ENCODE measurements at regions not wholly inside any gene's neighbourhood (a gene's known extent, or its start where the extent isn't known, plus 50 kb on each side); places are given as distances from the start of the nearest gene placed in this dataset.

GRCh38 chr16:55207693-55208428 is 116.1 kb upstream of the IRX6 start (continued):
- TF ChIP-seq E2F4 (CRISPR knock-in tag; IDR thresholded peaks at IDR 0.05; ENCODE audit: low read depth) (no peak), ARID4B (CRISPR knock-in tag; IDR thresholded peaks at IDR 0.05) (no peak), KLF6 (CRISPR knock-in tag; IDR thresholded peaks at IDR 0.05; ENCODE audit: borderline replicate concordance) (no peak), ZNF507 (tag; conservative IDR thresholded peaks at IDR 0.05) (no peak)

GRCh38 chr16:55209626-55210025 is 114.4 kb upstream of the IRX6 start:
- Histone ChIP-seq H3K4me2 (ENCODE audit: insufficient read depth, low read length) (no peak overlapping the region), H3K79me2 (ENCODE audit: control insufficient read depth, insufficient read depth, low read length) (no peaks in the 10 kb centered on the region), H3K9me3 (replicated peaks; ENCODE audit: control insufficient read depth, insufficient read depth, low read depth, low read length) (no peaks in the 10 kb centered on the region), H2AFZ (ENCODE audit: low read depth, low read length) (peak overlapping the region; percentile 31; the same call in 1 of the 2 replicates), H3K9ac (ENCODE audit: insufficient read depth in 1 of 2, low read depth in 2 of 2, low read length in 2 of 2) (no peak overlapping the region), H3K36me3 (ENCODE audit: control insufficient read depth, insufficient read depth, low read length) (no peaks in the 10 kb centered on the region), H3K27me3 (ENCODE audit: control insufficient read depth in 2 of 2, insufficient read depth in 2 of 2, low read length in 2 of 2) (no peaks in the 10 kb centered on the region; a peak in 2 of 5 replicates), H3K27ac (ENCODE audit: extremely low read depth, low read depth, low read length) (no peak overlapping the region), H3K4me3 (no peak overlapping the region), H4K20me1 (replicated peaks; ENCODE audit: control insufficient read depth, insufficient read depth, low read length) (no peaks in the 10 kb centered on the region), H3K4me1 (replicated peaks in 1 of 2; ENCODE audit: control insufficient read depth in 2 of 2, insufficient read depth in 2 of 2, low read length in 2 of 2) (no peaks in the 10 kb centered on the region), H3K9me1 (ENCODE audit: control insufficient read depth, insufficient read depth, low read length) (no peaks in the 10 kb centered on the region)
- BruUV-seq (replicated peaks), result no TSS peak
- ChIA-PET CTCF (ENCODE audit: low intra/inter-chr PET ratio) (no interaction called here), POLR2A (no interaction called here)
- FAIRE-seq, result no peak
- no peak for DNase-seq (ENCODE audit: extremely low read depth in 1 of 4, low spot score in 3 of 4)
- intact Hi-C loops (cut with micrococcal nuclease) (no loop called here), in situ Hi-C loops (cut with MboI) (no loop called here)
- no peak for ATAC-seq
- WGBS (ENCODE audit: insufficient coverage, low coverage, missing lambda C conversion rate), result 3% methylated on average over 6 of the region's 6 CpGs
- TF ChIP-seq ZNF384 (IDR thresholded peaks at IDR 0.05; ENCODE audit: low read depth, low read length), result peak; percentile 82

Data from K562 (cell line).